Skeletal muscle satellite cell (primary cell): ENCODE measurements at regions not wholly inside any gene's neighbourhood (a gene's known extent, or its start where the extent isn't known, plus 50 kb on each side); places are given as distances from the start of the nearest gene placed in this dataset.

Experiments
- H3K27me3 ChIP-seq: 2 replicates; pipeline ENCODE4 v1.7.0; 2013; ENCODE audit warnings: low read length; ENCODE audit not compliant: control insufficient read depth, insufficient read depth
- H3K36me3 ChIP-seq: 2 replicates; pipeline ENCODE4 v1.7.0; 2013; ENCODE audit warnings: mild to moderate bottlenecking, control low read depth, low read length; ENCODE audit not compliant: insufficient read depth
- H3K4me1 ChIP-seq: 2 replicates; pipeline ENCODE4 v1.7.0; 2013; ENCODE audit warnings: low read length; ENCODE audit not compliant: control insufficient read depth, insufficient read depth
- H3K4me2 ChIP-seq: 2 replicates; pipeline ENCODE4 v1.7.0; 2013; ENCODE audit warnings: mild to moderate bottlenecking, low read length
- H3K4me3 ChIP-seq: 2 replicates; pipeline ENCODE4 v1.7.0; 2013; ENCODE audit warnings: low read length
- H3K9ac ChIP-seq: 2 replicates; pipeline ENCODE4 v1.7.0; 2013; ENCODE audit warnings: mild to moderate bottlenecking, low read depth, low read length, moderate library complexity
- H3K9me3 ChIP-seq: replicated peaks from 2 replicates; pipeline ENCODE4 v1.7.0; 2013; ENCODE audit warnings: mild to moderate bottlenecking, control low read depth, low read length

- H3K4me3 ChIP-seq = no peak overlapping the region
- H3K9ac ChIP-seq = no peak overlapping the region
- H3K9me3 ChIP-seq = no peaks in the 10 kb centered on the region
Measured at GRCh38 chrX:95218976-95219375, 1465.7 kb upstream of the DIAPH2 start.

DNA sequence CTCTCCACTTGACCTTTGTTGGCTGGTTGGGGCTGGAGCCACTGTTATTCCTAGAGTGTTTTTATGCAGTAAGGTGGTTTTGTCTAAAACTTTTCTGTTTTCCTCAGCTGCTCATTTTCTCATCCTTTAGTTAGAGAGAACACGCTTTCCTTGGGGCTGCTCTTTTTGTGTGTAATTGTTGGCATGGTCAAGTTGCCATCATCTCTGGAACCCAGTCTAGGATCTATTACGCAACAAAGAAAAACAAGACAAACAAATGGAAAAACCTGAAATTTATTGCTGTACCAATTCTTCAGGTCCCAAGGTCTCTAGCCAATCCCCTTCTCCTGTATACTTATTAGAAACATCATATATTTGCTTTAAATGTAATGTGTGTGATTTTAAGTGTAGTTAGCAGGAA, 1436.3 kb upstream of the DIAPH2 start:
- no peaks in the 10 kb centered on the region for H3K4me1 ChIP-seq
- no peaks in the 10 kb centered on the region for H3K27me3 ChIP-seq
- H3K4me2 ChIP-seq = no peak overlapping the region
- H3K4me3 ChIP-seq = no peak overlapping the region
- H3K9ac ChIP-seq = no peak overlapping the region
- H3K36me3 ChIP-seq = no peaks in the 10 kb centered on the region
- H3K9me3 ChIP-seq = no peaks in the 10 kb centered on the region

More at GRCh38 chrX:95218976-95219375, 1465.7 kb upstream of the DIAPH2 start:
- Histone ChIP-seq H3K27me3 (no peaks in the 10 kb centered on the region), H3K4me1 (no peaks in the 10 kb centered on the region), H3K4me2 (no peak overlapping the region), H3K36me3 (no peaks in the 10 kb centered on the region)

DNA sequence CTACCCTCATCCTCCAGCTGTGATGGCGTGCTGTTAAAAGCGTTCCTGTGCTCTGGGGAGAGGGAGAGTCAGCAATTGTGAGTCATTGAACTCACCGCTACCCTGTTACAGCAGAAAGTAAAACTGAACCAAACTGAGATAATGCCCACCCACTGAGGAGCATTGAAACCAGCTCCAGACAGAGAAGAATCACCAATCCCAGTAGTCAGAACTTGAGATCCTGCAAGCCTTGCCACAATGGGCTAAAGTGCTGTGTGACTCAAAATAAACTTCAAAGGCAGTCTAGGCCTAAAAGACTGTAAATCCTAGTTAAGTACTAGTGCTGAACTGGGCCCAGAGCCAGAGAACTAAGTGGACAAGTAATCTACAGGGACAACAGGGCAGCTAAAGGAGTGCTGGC, 1394.2 kb upstream of the DIAPH2 start:
- H3K4me3 ChIP-seq = no peak overlapping the region
- no peaks in the 10 kb centered on the region for H3K9me3 ChIP-seq
- H3K36me3 ChIP-seq = no peaks in the 10 kb centered on the region
- H3K4me1 ChIP-seq = no peaks in the 10 kb centered on the region
- H3K27me3 ChIP-seq = no peaks in the 10 kb centered on the region
- H3K9ac ChIP-seq = no peak overlapping the region
- H3K4me2 ChIP-seq = no peak overlapping the region

DNA sequence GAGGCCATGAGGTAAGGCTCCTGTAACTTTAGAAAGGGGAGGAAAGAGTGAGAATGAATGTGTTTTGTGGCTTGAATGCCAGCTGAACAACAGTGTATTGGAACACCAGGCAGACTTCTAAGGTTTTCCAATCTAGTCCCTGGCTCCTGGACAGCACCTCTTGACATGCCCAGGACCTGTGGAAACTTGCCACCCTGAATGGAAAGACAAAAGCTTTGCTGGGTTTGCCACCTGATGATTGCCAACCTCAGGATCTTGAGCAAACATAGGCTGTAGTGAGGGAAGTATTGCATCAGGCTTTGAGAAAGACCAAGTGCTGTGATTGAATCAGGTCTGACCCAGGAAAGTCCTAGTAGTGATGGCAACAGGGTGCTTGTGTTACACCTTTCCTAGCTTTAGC, 1393.1 kb upstream of the DIAPH2 start:
- Histone ChIP-seq H3K9ac (no peak overlapping the region), H3K4me2 (no peak overlapping the region), H3K9me3 (no peaks in the 10 kb centered on the region), H3K4me3 (no peak overlapping the region), H3K27me3 (no peaks in the 10 kb centered on the region), H3K36me3 (no peaks in the 10 kb centered on the region), H3K4me1 (no peaks in the 10 kb centered on the region)

DNA sequence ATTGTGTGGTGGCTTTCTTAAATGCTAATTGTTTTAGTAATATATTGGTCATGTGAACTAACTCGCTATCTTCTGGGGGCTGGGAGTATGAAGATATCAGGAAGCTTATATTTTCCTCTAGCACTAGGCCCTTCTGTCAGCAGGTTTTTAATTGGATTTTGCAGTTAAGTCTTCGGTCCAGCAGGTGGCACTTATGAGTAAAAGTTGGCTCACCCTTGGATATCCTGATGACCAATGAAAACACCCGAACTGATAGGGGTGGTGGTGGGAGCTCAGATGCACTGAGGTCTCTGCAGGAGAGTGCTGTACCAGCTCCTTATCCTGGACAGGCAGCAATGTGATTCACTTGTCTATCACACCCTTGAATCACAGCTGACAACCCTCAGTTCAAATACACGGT, 1365.8 kb upstream of the DIAPH2 start:
- Histone ChIP-seq H3K36me3 (no peaks in the 10 kb centered on the region), H3K4me2 (no peak overlapping the region), H3K4me1 (no peaks in the 10 kb centered on the region), H3K4me3 (no peak overlapping the region), H3K9me3 (no peaks in the 10 kb centered on the region), H3K27me3 (no peaks in the 10 kb centered on the region), H3K9ac (no peak overlapping the region)

DNA sequence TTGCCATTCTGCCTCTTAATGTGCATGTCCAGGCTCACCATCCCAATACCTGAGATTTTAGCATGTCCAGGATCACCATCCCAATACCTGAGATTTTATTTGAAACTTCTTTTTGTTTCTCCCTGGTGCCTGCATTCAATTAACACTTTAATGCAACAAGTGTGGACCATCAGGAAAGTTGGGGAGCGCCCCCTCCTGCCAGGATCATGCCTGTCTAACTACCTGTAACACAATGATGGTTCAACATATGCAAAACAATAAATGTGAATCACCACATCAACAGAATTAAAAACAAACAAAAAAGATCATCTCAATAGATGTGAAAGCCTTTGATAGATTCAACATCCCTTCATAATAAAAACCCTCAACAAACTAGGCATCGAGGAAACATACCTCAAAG, 1359.5 kb upstream of the DIAPH2 start:
- no peaks in the 10 kb centered on the region for H3K4me1 ChIP-seq
- no peaks in the 10 kb centered on the region for H3K36me3 ChIP-seq
- no peak overlapping the region for H3K9ac ChIP-seq
- no peak overlapping the region for H3K4me2 ChIP-seq
- H3K27me3 ChIP-seq = no peaks in the 10 kb centered on the region
- no peaks in the 10 kb centered on the region for H3K9me3 ChIP-seq
- H3K4me3 ChIP-seq = no peak overlapping the region

GRCh38 chrX:95330292-95330691, 1354.3 kb upstream of the DIAPH2 start:
- no peaks in the 10 kb centered on the region for H3K36me3 ChIP-seq
- no peak overlapping the region for H3K4me2 ChIP-seq
- no peaks in the 10 kb centered on the region for H3K9me3 ChIP-seq
- H3K4me3 ChIP-seq = no peak overlapping the region
- H3K27me3 ChIP-seq = no peaks in the 10 kb centered on the region
- no peaks in the 10 kb centered on the region for H3K4me1 ChIP-seq
- no peak overlapping the region for H3K9ac ChIP-seq

DNA sequence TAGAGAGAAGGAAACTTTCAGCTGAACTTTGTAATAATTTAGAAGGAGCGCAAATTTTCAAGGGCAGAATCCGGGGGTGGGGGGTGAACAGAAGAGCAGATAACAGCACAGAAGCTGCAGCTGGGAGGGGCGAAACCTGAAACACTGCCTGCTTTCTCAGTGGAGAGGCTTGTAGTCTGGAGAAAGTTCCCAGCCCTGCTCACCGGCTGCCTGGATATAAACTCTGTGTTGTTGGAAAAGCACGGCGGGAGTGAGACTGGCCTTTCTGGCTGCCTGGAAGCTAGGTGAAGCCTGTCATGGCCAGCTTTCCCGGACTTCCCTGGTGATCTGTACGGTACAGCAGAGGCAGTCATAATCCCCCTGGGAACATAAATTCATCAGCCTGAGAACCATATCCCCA, 1352.1 kb upstream of the DIAPH2 start:
- Histone ChIP-seq H3K4me1 (no peaks in the 10 kb centered on the region), H3K4me2 (no peak overlapping the region), H3K36me3 (no peaks in the 10 kb centered on the region), H3K9me3 (no peaks in the 10 kb centered on the region), H3K9ac (no peak overlapping the region), H3K4me3 (no peak overlapping the region), H3K27me3 (no peaks in the 10 kb centered on the region)

- no peaks in the 10 kb centered on the region for H3K36me3 ChIP-seq
- H3K4me2 ChIP-seq = no peak overlapping the region
- H3K9ac ChIP-seq = no peak overlapping the region
- no peaks in the 10 kb centered on the region for H3K9me3 ChIP-seq
- H3K4me3 ChIP-seq = no peak overlapping the region
- no peaks in the 10 kb centered on the region for H3K4me1 ChIP-seq
- H3K27me3 ChIP-seq = peaks cover 7% of the 10 kb centered on the region
Measured at GRCh38 chrX:95346856-95347255, 1337.8 kb upstream of the DIAPH2 start.

DNA sequence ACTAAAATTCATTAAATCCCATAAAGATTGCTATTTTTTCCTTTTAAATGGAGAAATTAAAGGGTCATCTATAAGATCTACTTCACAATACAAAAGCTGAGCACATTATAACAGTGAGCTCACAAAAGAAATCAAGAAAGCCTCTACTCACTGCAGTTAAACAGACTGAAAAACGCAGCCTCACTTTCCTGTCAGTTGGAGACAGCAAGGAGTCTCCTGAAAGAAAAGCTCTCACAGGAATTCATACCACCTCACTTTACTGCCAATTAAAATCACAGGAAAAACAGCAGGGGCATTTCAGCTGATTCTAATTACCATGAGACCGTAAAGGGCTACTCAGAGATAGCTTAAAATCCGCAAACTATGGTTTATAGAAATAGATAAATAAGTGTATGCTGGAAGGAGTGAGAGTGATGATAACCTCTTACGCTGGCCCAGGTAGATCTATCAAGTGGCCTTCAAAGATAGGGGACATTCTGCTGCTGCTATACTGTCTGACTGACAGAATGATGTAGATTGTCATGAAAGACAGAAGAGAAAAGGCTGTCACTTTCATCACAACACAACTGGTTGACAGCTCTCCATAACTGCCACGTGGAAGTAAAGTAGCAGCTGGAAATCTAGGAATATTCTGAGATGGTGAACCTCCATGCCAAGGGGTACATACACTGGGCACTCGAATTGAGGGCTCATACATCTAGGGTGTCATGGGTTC, 1333.7 kb upstream of the DIAPH2 start:
- Histone ChIP-seq H3K4me1 (no peaks in the 10 kb centered on the region), H3K27me3 (peaks cover 7% of the 10 kb centered on the region), H3K9ac (no peak overlapping the region), H3K4me3 (no peak overlapping the region), H3K36me3 (no peaks in the 10 kb centered on the region), H3K9me3 (no peaks in the 10 kb centered on the region), H3K4me2 (no peak overlapping the region)

DNA sequence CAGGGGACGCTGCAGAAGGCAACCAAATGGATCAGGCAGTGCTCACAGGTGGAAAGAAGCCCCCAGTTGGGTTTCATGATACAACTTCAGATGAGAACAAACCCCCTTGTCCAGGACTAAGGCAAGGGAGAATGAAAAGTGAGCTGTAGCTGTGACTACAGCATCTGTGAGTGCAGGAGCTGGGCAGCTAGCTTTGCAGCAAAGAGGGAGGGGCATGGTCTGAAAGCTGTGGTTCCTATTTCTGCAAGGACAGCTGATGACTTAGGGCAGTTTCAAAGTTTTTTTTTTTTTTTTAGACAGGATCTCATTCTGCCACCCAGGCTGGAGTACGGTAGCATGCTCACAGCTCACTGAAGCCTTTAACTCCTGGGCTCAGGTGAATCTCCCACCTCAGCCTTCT, 1317.4 kb upstream of the DIAPH2 start:
- H3K36me3 ChIP-seq = no peaks in the 10 kb centered on the region
- H3K9ac ChIP-seq = no peak overlapping the region
- no peak overlapping the region for H3K4me3 ChIP-seq
- H3K4me2 ChIP-seq = no peak overlapping the region
- H3K9me3 ChIP-seq = no peaks in the 10 kb centered on the region
- no peaks in the 10 kb centered on the region for H3K27me3 ChIP-seq
- H3K4me1 ChIP-seq = no peaks in the 10 kb centered on the region

- Histone ChIP-seq H3K9me3 (no peaks in the 10 kb centered on the region), H3K9ac (no peak overlapping the region), H3K4me1 (no peaks in the 10 kb centered on the region), H3K4me3 (no peak overlapping the region), H3K36me3 (no peaks in the 10 kb centered on the region), H3K4me2 (no peak overlapping the region), H3K27me3 (no peaks in the 10 kb centered on the region)
Measured at GRCh38 chrX:95382799-95383198, 1301.8 kb upstream of the DIAPH2 start.
